ENCODE measurements at regions not wholly inside any gene's neighbourhood (a gene's known extent, or its start where the extent isn't known, plus 50 kb on each side); places are given as distances from the start of the nearest gene placed in this dataset.

DNA sequence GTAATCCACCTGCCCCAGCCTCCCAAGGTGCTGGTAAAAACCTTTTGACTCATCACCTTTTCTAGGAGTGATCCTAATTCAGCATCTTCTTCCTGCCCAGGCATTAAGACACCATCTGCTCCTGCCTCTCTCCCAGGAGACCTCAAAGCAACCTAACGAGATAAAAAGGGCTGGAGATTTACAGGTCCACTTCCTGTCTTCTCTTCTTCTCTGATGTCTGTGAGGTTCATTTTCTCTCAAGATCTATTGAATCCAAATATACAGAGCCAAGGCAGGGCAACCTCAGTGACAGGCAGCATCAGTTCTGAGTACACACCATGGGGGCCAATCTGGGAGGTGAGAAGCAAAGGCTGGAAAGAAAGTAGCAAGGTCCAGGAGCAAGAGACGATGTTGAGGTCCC is 219.4 kb downstream of the SETD4 start:
- H3K4me2 ChIP-seq: no peak overlapping the region
- FAIRE-seq: no peak
- CTCF ChIA-PET: interaction anchor here (0.6 to 3.2 kb wide), 14 partner anchors 8 to 1205 kb away, joined by 3 to 24 read pairs (median 4); no protein-coding TSS in a partner anchor
- no peaks in the 10 kb centered on the region for H3K9me3 ChIP-seq
- no peak for ATAC-seq
- no peaks in the 10 kb centered on the region for H3K4me1 ChIP-seq
- POLR2A ChIA-PET: interaction anchor here (0.6 kb wide), 1 partner anchor 953 kb away, joined by 7 read pairs; no protein-coding TSS in a partner anchor
- TF ChIP-seq RAD21 (conservative IDR thresholded peaks at IDR 0.05 in 1 of 2, IDR thresholded peaks at IDR 0.05 in 1 of 2): no peak
- no peak for TF ChIP-seq SREBF2 (IDR thresholded peaks at IDR 0.05)
- 12% methylated on average over 2 of the region's 2 CpGs for WGBS (ENCODE audit: missing lambda C conversion rate)
- no peak overlapping the region for H3K27ac ChIP-seq
- H3K4me3 ChIP-seq: no peak overlapping the region
- DNase-seq (ENCODE audit: low read depth in 1 of 2, low spot score in 1 of 2): no peak

DNA sequence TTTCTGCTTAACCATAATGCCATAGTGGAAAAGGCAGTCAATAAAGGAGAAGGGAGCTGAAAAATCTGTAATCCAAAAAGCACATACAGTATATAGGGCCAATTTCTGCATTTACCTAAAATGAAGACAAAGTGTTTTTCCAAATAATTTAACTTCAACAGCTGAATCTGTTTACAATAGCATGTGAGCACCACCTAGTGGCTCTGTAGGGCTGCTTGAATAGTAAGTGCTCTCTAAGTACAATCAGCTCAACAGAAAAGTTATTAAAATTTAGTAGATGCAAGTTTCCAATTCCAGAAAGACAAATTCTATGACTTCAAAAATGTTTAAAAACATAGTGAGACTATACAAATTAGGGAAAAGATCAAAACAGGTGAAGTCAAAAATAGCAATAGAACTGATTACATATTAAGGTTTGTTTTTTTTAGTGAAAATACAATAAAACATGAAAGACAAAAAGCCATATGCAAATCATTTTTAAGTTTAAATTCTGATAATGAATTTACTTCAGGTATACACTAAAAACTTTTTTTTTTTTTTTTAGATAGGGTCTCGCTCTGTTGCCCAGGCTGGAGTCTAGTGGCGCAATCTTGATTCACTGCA is 220.0 kb downstream of the SETD4 start:
- Histone ChIP-seq H3K4me1 (no peaks in the 10 kb centered on the region), H3K4me3 (no peak overlapping the region), H3K9me3 (no peaks in the 10 kb centered on the region), H3K4me2 (no peak overlapping the region), H3K27ac (no peak overlapping the region)
- POLR2A ChIA-PET: interaction anchor here (0.6 to 2.0 kb wide), 2 partner anchors 950 to 952 kb away, joined by 7 to 12 read pairs; no protein-coding TSS in a partner anchor
- FAIRE-seq: no peak
- CTCF ChIA-PET: interaction anchor here (0.6 to 3.2 kb wide), 36 partner anchors 8 to 1473 kb away, joined by 3 to 25 read pairs (median 4); no protein-coding TSS in a partner anchor
- peak; percentile 5 to 72 for DNase-seq (ENCODE audit: low read depth in 1 of 2, low spot score in 1 of 2)
- 48% methylated on average over 2 of the region's 2 CpGs for WGBS (ENCODE audit: missing lambda C conversion rate)
- peak in 1 of 2 experiments; percentile 62; a peak in 3 of 6 replicates for ATAC-seq
- TF ChIP-seq RAD21 (conservative IDR thresholded peaks at IDR 0.05 in 1 of 2, IDR thresholded peaks at IDR 0.05 in 1 of 2): peak; percentile 72 to 81
- TF ChIP-seq FOSL2 (IDR thresholded peaks at IDR 0.05): no peak
- TF ChIP-seq FOSL2 (CRISPR knock-in tag; IDR thresholded peaks at IDR 0.05): no peak
- TF ChIP-seq, protein P1, sequence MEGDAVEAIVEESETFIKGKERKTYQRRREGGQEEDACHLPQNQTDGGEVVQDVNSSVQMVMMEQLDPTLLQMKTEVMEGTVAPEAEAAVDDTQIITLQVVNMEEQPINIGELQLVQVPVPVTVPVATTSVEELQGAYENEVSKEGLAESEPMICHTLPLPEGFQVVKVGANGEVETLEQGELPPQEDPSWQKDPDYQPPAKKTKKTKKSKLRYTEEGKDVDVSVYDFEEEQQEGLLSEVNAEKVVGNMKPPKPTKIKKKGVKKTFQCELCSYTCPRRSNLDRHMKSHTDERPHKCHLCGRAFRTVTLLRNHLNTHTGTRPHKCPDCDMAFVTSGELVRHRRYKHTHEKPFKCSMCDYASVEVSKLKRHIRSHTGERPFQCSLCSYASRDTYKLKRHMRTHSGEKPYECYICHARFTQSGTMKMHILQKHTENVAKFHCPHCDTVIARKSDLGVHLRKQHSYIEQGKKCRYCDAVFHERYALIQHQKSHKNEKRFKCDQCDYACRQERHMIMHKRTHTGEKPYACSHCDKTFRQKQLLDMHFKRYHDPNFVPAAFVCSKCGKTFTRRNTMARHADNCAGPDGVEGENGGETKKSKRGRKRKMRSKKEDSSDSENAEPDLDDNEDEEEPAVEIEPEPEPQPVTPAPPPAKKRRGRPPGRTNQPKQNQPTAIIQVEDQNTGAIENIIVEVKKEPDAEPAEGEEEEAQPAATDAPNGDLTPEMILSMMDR (IDR thresholded peaks at IDR 0.05): peak; percentile 77
- no peak for TF ChIP-seq TP53 (CRISPR knock-in tag; IDR thresholded peaks at IDR 0.05)
- TF ChIP-seq POLR2AphosphoS2 (conservative IDR thresholded peaks at IDR 0.05; ENCODE audit: low read length): no peak
- peak; percentile 60 for TF ChIP-seq SMC3 (IDR thresholded peaks at IDR 0.05)

DNA sequence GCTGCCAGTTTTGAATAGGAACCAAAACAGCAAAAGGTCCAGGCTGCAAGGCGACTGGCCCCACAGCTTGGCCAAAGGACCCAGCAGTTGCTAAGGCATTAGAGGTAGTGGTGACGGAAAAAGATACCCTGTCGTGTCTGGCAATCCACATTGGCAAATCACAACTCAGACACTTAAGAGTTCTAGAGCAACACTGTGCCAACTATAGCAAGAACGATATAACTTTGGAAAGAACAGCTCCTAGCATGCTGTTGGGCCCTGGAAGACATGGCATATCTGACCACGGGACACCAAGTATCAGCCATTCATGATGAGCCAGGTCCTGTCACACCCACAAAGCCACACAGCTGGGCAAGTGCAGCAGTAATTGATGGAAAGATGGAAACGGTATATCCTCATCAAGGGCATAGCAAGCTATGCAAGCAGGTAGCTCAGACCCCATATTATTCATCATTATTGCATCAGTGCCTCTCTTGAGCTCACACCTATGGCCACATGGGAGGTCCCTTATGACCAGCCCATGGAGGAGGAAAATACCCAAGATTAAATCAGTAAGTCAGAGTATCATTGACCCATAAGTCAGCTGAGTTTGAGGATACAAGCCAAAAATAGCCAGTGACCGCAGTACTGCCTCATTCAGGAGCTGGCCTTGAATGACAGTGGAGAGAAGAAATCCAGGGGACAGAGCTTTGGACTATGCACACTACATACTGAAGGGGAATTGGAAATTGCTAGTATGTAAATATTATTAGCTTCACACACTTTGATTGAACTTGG is 221.2 kb downstream of the SETD4 start:
- ChIA-PET POLR2A (interaction anchor here (1.0 to 2.0 kb wide), 2 partner anchors 949 to 951 kb away, joined by 3 to 12 read pairs; no protein-coding TSS in a partner anchor), CTCF (interaction anchor here (0.7 to 3.2 kb wide), 24 partner anchors 9 to 1152 kb away, joined by 3 to 25 read pairs (median 4); no protein-coding TSS in a partner anchor)
- H3K9me3 ChIP-seq: no peaks in the 10 kb centered on the region

DNA sequence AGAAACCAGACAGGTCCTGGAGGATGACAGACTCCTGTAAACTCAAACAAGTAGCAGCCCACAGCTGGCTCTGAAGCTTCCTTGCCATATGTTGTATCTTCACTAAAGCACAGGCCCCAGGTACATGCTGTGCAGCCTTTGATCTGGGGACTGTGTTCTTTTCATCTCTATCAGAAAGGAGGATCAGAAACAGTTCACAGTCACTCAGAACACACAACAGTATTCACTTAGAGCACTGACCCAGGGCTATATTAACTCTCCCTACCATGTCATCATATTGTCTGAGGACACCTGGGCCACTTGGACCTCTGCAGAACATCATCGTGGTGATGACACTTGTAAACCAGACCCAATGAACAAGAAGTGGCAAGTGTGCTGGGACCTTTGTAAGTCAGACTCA is 222.0 kb downstream of the SETD4 start:
- TF ChIP-seq TFCP2L1 (CRISPR knock-in tag; IDR thresholded peaks at IDR 0.05): no peak
- TF ChIP-seq ZNF302 (CRISPR knock-in tag; IDR thresholded peaks at IDR 0.05): no peak
- TF ChIP-seq PHF8 (IDR thresholded peaks at IDR 0.05; ENCODE audit: borderline replicate concordance, low read depth): no peak
- no peak overlapping the region for H3K4me2 ChIP-seq
- no peak for ATAC-seq
- H3K27ac ChIP-seq: no peak overlapping the region
- 0% methylated on average over 1 of the region's 1 CpG for WGBS (ENCODE audit: missing lambda C conversion rate)
- no peak for DNase-seq (ENCODE audit: low read depth in 1 of 2, low spot score in 1 of 2)
- no peak for FAIRE-seq
- H3K9me3 ChIP-seq: no peaks in the 10 kb centered on the region
- H3K4me3 ChIP-seq: no peak overlapping the region
- CTCF ChIA-PET: interaction anchor here (2.3 to 3.2 kb wide), 3 partner anchors 8 to 1144 kb away, joined by 7 to 25 read pairs (median 17); no protein-coding TSS in a partner anchor
- POLR2A ChIA-PET: interaction anchor here (1.0 kb wide), 1 partner anchor 950 kb away, joined by 3 read pairs; no protein-coding TSS in a partner anchor
- no peaks in the 10 kb centered on the region for H3K4me1 ChIP-seq

More for the DNA sequence above, 221.2 kb downstream of the SETD4 start:
- Histone ChIP-seq H3K4me1 (no peaks in the 10 kb centered on the region), H3K27ac (no peak overlapping the region), H3K4me2 (no peak overlapping the region), H3K4me3 (no peak overlapping the region)
- no peak for DNase-seq (ENCODE audit: low read depth in 1 of 2, low spot score in 1 of 2)
- no peak for ATAC-seq
- no peak for FAIRE-seq
- WGBS (ENCODE audit: missing lambda C conversion rate): 35% methylated on average over 7 of the region's 7 CpGs
- TF ChIP-seq CHD4 (IDR thresholded peaks at IDR 0.05; ENCODE audit: borderline replicate concordance) (no peak), NR3C1 (IDR thresholded peaks at IDR 0.05) (no peak)

All from A549 (cell line).